Trophoblast cell (in vitro differentiated cells and primary cell): ENCODE measurements at regions not wholly inside any gene's neighbourhood (a gene's known extent, or its start where the extent isn't known, plus 50 kb on each side); places are given as distances from the start of the nearest gene placed in this dataset.

Source experiments
- DNase-seq, 2 donors: peaks; one replicate each; pipeline ENCODE4 v3.0.0-alpha.2; 2016
- H2AFZ ChIP-seq: 2 replicates; pipeline ENCODE4 v1.6.1; 2013; ENCODE audit warnings: low read length, moderate library complexity, mild to moderate bottlenecking; ENCODE audit not compliant: insufficient read depth, poor library complexity
- H2AK5ac ChIP-seq: 2 replicates; pipeline ENCODE4 v1.6.1; 2013; ENCODE audit warnings: mild to moderate bottlenecking, low read length
- H2BK120ac ChIP-seq: 2 replicates; pipeline ENCODE4 v1.6.1; 2013; ENCODE audit warnings: low read length, mild to moderate bottlenecking, moderate library complexity; ENCODE audit not compliant: insufficient read depth, poor library complexity
- H2BK12ac ChIP-seq: 2 replicates; pipeline ENCODE4 v1.6.1; 2013; ENCODE audit warnings: mild to moderate bottlenecking, low read length, moderate library complexity
- H2BK5ac ChIP-seq: 2 replicates; pipeline ENCODE4 v1.6.1; 2013; ENCODE audit warnings: low read length, low read depth, moderate library complexity, mild to moderate bottlenecking; ENCODE audit not compliant: poor library complexity
- H3K14ac ChIP-seq: 2 replicates; pipeline ENCODE4 v1.6.1; 2013; ENCODE audit warnings: mild to moderate bottlenecking, low read length
- H3K18ac ChIP-seq: 2 replicates; pipeline ENCODE4 v1.6.1; 2013; ENCODE audit warnings: mild to moderate bottlenecking, low read length
- H3K23ac ChIP-seq: 2 replicates; pipeline ENCODE4 v1.6.1; 2013; ENCODE audit warnings: low read length
- H3K27ac ChIP-seq: 2 replicates; pipeline ENCODE4 v1.5.1; 2013; ENCODE audit warnings: low read depth, mild to moderate bottlenecking, inconsistent platforms, low read length, moderate library complexity
- H3K27me3 ChIP-seq: 2 replicates; pipeline ENCODE4 v1.6.1; 2013; ENCODE audit warnings: inconsistent platforms, mild to moderate bottlenecking, low read length, moderate library complexity; ENCODE audit not compliant: insufficient read depth
- H3K36me3 ChIP-seq, 2 experiments: 1 replicate in 1 of 2; 2 replicates in 1 of 2; pipeline ENCODE4 v1.6.1; 2013; ENCODE audit warnings: low read length in 2 of 2, mild to moderate bottlenecking in 2 of 2, moderate library complexity in 1 of 2; ENCODE audit not compliant: insufficient read depth in 2 of 2, control insufficient read depth in 1 of 2
- H3K4ac ChIP-seq: 2 replicates; pipeline ENCODE4 v1.6.1; 2013; ENCODE audit warnings: low read depth, mild to moderate bottlenecking, low read length, moderate library complexity
- H3K4me1 ChIP-seq, 2 experiments: 1 replicate in 1 of 2; 2 replicates in 1 of 2; pipeline ENCODE4 v1.6.1; 2013; ENCODE audit warnings: low read length in 2 of 2, mild to moderate bottlenecking in 2 of 2, moderate library complexity in 1 of 2; ENCODE audit not compliant: insufficient read depth in 2 of 2, control insufficient read depth in 1 of 2
- H3K4me2 ChIP-seq: 2 replicates; pipeline ENCODE4 v1.6.1; 2013; ENCODE audit warnings: inconsistent platforms, mild to moderate bottlenecking, low read length, moderate library complexity
- H3K4me3 ChIP-seq: 2 replicates; pipeline ENCODE4 v1.5.1; 2013; ENCODE audit warnings: mild to moderate bottlenecking, low read depth, low read length, inconsistent platforms
- H3K79me1 ChIP-seq: one replicate; pipeline ENCODE4 v1.6.1; 2013; ENCODE audit warnings: low read length
- H3K79me2 ChIP-seq: 2 replicates; pipeline ENCODE4 v1.6.1; 2013; ENCODE audit warnings: low read length, mild to moderate bottlenecking; ENCODE audit not compliant: control insufficient read depth, insufficient read depth, poor library complexity
- H3K9ac ChIP-seq: 2 replicates; pipeline ENCODE4 v1.6.1; 2013; ENCODE audit warnings: mild to moderate bottlenecking, low read length
- H3K9me3 ChIP-seq: 2 replicates; pipeline ENCODE4 v1.6.1; 2013; ENCODE audit warnings: low read depth, mild to moderate bottlenecking, control low read depth, inconsistent platforms, low read length; ENCODE audit not compliant: insufficient read depth
- H4K12ac ChIP-seq: 2 replicates; pipeline ENCODE4 v1.6.1; 2013; ENCODE audit warnings: low read depth, mild to moderate bottlenecking, low read length, moderate library complexity
- H4K8ac ChIP-seq: 2 replicates; pipeline ENCODE4 v1.6.1; 2013; ENCODE audit warnings: low read depth, mild to moderate bottlenecking, low read length, moderate library complexity
- H4K91ac ChIP-seq: one replicate; pipeline ENCODE4 v1.6.1; 2013; ENCODE audit warnings: low read depth, mild to moderate bottlenecking, low read length, moderate library complexity
- WGBS: extraction: QIAGEN DNeasy Blood & Tissue Kit; methylation state at CpG from one replicate; pipeline ENCODE4 v1.1.7; 2013; ENCODE audit warnings: missing lambda C conversion rate; ENCODE audit not compliant: insufficient read length, insufficient coverage; ENCODE audit errors: extremely low coverage; 5-methylcytosine and 5-hydroxymethylcytosine counted together

- Histone ChIP-seq H3K4ac (no peak overlapping the region), H3K4me1 (no peaks in the 10 kb centered on the region), H3K14ac (no peak overlapping the region), H4K12ac (no peak overlapping the region), H4K8ac (no peak overlapping the region), H3K9me3 (no peaks in the 10 kb centered on the region), H3K23ac (no peak overlapping the region), H4K91ac (no peak overlapping the region), H3K4me3 (no peak overlapping the region), H2AFZ (no peak overlapping the region), H3K27me3 (no peaks in the 10 kb centered on the region), H3K4me2 (no peak overlapping the region), H2BK5ac (no peak overlapping the region), H3K79me2 (no peaks in the 10 kb centered on the region), H2BK12ac (no peak overlapping the region), H3K9ac (no peak overlapping the region), H3K27ac (no peak overlapping the region), H3K79me1 (no peaks in the 10 kb centered on the region), H3K18ac (no peak overlapping the region), H2BK120ac (no peak overlapping the region), H2AK5ac (no peak overlapping the region), H3K36me3 (no peaks in the 10 kb centered on the region)
- DNase-seq: no peak
- WGBS: no CpG with 5 or more reads among the region's 23 CpGs
These were observed 161.3 kb upstream of the C1orf21 start for GRCh38 chr1:184225283-184226099.

GRCh38 chr1:184226100-184226487 is 160.7 kb upstream of the C1orf21 start:
- H3K4me3 ChIP-seq: no peak overlapping the region
- WGBS: no CpG with 5 or more reads among the region's 15 CpGs

GRCh38 chr1:184228558-184228957 is 158.3 kb upstream of the C1orf21 start:
- no CpG with 5 or more reads among the region's 2 CpGs for WGBS

More at GRCh38 chr1:184226100-184226487, 160.7 kb upstream of the C1orf21 start:
- Histone ChIP-seq H3K36me3 (no peaks in the 10 kb centered on the region), H3K4ac (no peak overlapping the region), H3K4me1 (no peaks in the 10 kb centered on the region), H2BK120ac (no peak overlapping the region), H3K9ac (no peak overlapping the region), H3K14ac (no peak overlapping the region), H2AK5ac (no peak overlapping the region), H4K12ac (no peak overlapping the region), H3K27me3 (no peaks in the 10 kb centered on the region), H2BK5ac (no peak overlapping the region), H3K27ac (no peak overlapping the region), H3K4me2 (no peak overlapping the region), H3K18ac (no peak overlapping the region), H4K91ac (no peak overlapping the region), H2AFZ (no peak overlapping the region), H2BK12ac (no peak overlapping the region), H4K8ac (no peak overlapping the region), H3K9me3 (no peaks in the 10 kb centered on the region), H3K23ac (no peak overlapping the region), H3K79me1 (no peaks in the 10 kb centered on the region), H3K79me2 (no peaks in the 10 kb centered on the region)
- no peak for DNase-seq

GRCh38 chr1:184237588-184237987 is 149.2 kb upstream of the C1orf21 start:
- H3K27me3 ChIP-seq: no peaks in the 10 kb centered on the region
- H3K4me3 ChIP-seq: no peak overlapping the region
- H2AK5ac ChIP-seq: no peak overlapping the region
- H3K14ac ChIP-seq: no peak overlapping the region
- H3K9ac ChIP-seq: no peak overlapping the region
- H2AFZ ChIP-seq: no peak overlapping the region
- no peak overlapping the region for H4K12ac ChIP-seq
- no peak overlapping the region for H4K91ac ChIP-seq
- H3K79me1 ChIP-seq: no peaks in the 10 kb centered on the region
- no peaks in the 10 kb centered on the region for H3K4me1 ChIP-seq
- WGBS: no CpG with 5 or more reads among the region's 4 CpGs
- H3K18ac ChIP-seq: no peak overlapping the region
- H3K4ac ChIP-seq: no peak overlapping the region
- no peak overlapping the region for H2BK5ac ChIP-seq
- H2BK120ac ChIP-seq: no peak overlapping the region
- DNase-seq: peak in 1 of 2 donors; percentile 14
- H3K4me2 ChIP-seq: no peak overlapping the region
- no peak overlapping the region for H3K27ac ChIP-seq
- H3K9me3 ChIP-seq: peaks cover 2% of the 10 kb centered on the region
- H3K36me3 ChIP-seq: no peaks in the 10 kb centered on the region
- H3K79me2 ChIP-seq: no peaks in the 10 kb centered on the region
- H3K23ac ChIP-seq: no peak overlapping the region
- no peak overlapping the region for H4K8ac ChIP-seq
- H2BK12ac ChIP-seq: no peak overlapping the region

More at GRCh38 chr1:184228558-184228957, 158.3 kb upstream of the C1orf21 start:
- no peaks in the 10 kb centered on the region for H3K36me3 ChIP-seq
- H3K23ac ChIP-seq: no peak overlapping the region
- no peak overlapping the region for H2BK120ac ChIP-seq
- H4K91ac ChIP-seq: no peak overlapping the region
- no peak overlapping the region for H2BK12ac ChIP-seq
- no peak overlapping the region for H3K14ac ChIP-seq
- H3K79me1 ChIP-seq: no peaks in the 10 kb centered on the region
- no peak overlapping the region for H2AFZ ChIP-seq
- H3K27me3 ChIP-seq: no peaks in the 10 kb centered on the region
- H3K27ac ChIP-seq: no peak overlapping the region
- DNase-seq: no peak
- H3K9me3 ChIP-seq: no peaks in the 10 kb centered on the region
- H3K79me2 ChIP-seq: no peaks in the 10 kb centered on the region
- H3K4me3 ChIP-seq: no peak overlapping the region
- H4K8ac ChIP-seq: no peak overlapping the region
- H3K9ac ChIP-seq: no peak overlapping the region
- no peak overlapping the region for H3K18ac ChIP-seq
- no peak overlapping the region for H2AK5ac ChIP-seq
- H3K4me2 ChIP-seq: no peak overlapping the region
- no peak overlapping the region for H3K4ac ChIP-seq
- H3K4me1 ChIP-seq: no peaks in the 10 kb centered on the region
- no peak overlapping the region for H2BK5ac ChIP-seq
- H4K12ac ChIP-seq: no peak overlapping the region
